Lower lobe of right lung (tissue), 2 donors: ENCODE measurements at regions not wholly inside any gene's neighbourhood (a gene's known extent, or its start where the extent isn't known, plus 50 kb on each side); places are given as distances from the start of the nearest gene placed in this dataset.

Experiments
- ATAC-seq, 2 donors: fragments of 200-7000 bp; cut with Tn5 transposase; one replicate each; pipeline ENCODE4 v1.9.1; 2020 to 2022; ENCODE audit warnings: mild to moderate bottlenecking in 2 of 2, moderate library complexity in 2 of 2
- DNase-seq: peaks from one replicate; pipeline ENCODE4 v3.0.0-alpha.2; 2020
- H3K27ac ChIP-seq: fragments of 200-600 bp; one replicate; pipeline ENCODE4 v1.8.0; 2022
- H3K27me3 ChIP-seq: fragments of 200-600 bp; one replicate; pipeline ENCODE4 v1.8.0; 2022; ENCODE audit warnings: low read depth
- H3K36me3 ChIP-seq: fragments of 200-600 bp; one replicate; pipeline ENCODE4 v1.8.0; 2022; ENCODE audit warnings: mild to moderate bottlenecking
- H3K4me1 ChIP-seq: fragments of 200-600 bp; one replicate; pipeline ENCODE4 v1.8.0; 2022
- H3K4me3 ChIP-seq: fragments of 200-600 bp; one replicate; pipeline ENCODE4 v1.8.0; 2022; ENCODE audit warnings: mild to moderate bottlenecking
- H3K9me3 ChIP-seq: fragments of 200-600 bp; one replicate; pipeline ENCODE4 v1.8.0; 2022
- intact Hi-C: fragments of 100-400 bp; cut with DNase I; formaldehyde crosslinking; loops from one replicate; pipeline ENCODE4 v1.11.0; 2022
- TF ChIP-seq, protein P1 (sequence below): fragments of 200-600 bp; IDR thresholded peaks from one replicate; pipeline ENCODE4 v1.8.0; 2022; ENCODE audit warnings: antibody characterized with exemption, mild to moderate bottlenecking
- donor health status: DM: no; HTN: yes; CAD: no; lungs with severe emphysema.

DNA sequence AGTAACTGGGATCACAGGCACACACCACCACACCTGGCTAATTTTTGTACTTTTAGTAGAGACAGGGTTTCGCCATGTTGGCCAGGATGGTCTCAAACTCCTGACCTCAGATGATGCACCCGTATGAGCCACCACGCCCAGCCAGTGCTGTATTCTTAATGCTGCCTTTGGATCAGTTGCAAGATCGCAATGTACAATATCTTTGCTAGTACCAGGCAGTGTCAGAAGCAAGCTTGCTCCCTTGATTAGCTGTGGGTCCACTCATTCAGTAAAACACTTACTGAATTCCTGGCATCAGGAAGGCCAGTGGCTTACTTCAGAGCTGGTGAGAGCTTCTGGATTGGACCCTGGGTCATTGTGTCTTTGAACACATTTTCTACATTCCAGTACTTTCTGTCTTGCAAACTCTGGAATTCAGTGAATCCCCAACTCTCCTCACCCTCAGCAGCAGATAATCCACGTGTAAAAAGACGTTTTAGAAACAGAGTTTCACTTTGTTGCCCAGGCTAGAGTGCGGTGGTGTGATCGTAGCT is 1183.7 kb downstream of the AACS start:
- no peak overlapping the region for H3K4me3 ChIP-seq
- no peaks in the 10 kb centered on the region for H3K36me3 ChIP-seq
- H3K9me3 ChIP-seq: no peaks in the 10 kb centered on the region
- intact Hi-C loops: no loop called here
- no peaks in the 10 kb centered on the region for H3K27me3 ChIP-seq
- H3K4me1 ChIP-seq: no peaks in the 10 kb centered on the region
- no peak for DNase-seq
- ATAC-seq: no peak
- no peak overlapping the region for H3K27ac ChIP-seq
- TF ChIP-seq, protein P1, sequence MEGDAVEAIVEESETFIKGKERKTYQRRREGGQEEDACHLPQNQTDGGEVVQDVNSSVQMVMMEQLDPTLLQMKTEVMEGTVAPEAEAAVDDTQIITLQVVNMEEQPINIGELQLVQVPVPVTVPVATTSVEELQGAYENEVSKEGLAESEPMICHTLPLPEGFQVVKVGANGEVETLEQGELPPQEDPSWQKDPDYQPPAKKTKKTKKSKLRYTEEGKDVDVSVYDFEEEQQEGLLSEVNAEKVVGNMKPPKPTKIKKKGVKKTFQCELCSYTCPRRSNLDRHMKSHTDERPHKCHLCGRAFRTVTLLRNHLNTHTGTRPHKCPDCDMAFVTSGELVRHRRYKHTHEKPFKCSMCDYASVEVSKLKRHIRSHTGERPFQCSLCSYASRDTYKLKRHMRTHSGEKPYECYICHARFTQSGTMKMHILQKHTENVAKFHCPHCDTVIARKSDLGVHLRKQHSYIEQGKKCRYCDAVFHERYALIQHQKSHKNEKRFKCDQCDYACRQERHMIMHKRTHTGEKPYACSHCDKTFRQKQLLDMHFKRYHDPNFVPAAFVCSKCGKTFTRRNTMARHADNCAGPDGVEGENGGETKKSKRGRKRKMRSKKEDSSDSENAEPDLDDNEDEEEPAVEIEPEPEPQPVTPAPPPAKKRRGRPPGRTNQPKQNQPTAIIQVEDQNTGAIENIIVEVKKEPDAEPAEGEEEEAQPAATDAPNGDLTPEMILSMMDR: no peak

DNA sequence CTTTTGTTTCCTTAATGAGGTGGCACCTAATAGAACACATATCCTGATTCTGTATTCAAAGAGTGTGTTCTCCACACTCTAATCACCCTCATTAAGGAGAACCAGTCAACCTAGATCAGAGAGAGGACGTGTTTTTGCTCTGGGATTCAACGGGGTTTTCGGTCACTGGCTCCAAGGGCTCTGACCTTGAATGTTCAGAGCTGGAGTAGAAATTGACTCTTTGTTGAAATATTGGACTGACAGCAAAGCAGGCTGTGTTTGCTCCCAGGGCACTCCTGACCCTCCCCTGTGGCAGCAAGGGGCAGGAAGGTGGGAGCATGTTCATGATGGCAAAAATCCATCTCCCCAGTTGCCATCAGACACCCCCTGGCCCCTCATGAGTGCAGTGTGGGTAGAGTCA is 1193.0 kb downstream of the AACS start:
- no peak overlapping the region for H3K27ac ChIP-seq
- no peaks in the 10 kb centered on the region for H3K27me3 ChIP-seq
- no peaks in the 10 kb centered on the region for H3K9me3 ChIP-seq
- intact Hi-C loops: no loop called here
- no peak for DNase-seq
- TF ChIP-seq, protein P1: no peak
- no peaks in the 10 kb centered on the region for H3K36me3 ChIP-seq
- H3K4me1 ChIP-seq: no peaks in the 10 kb centered on the region
- ATAC-seq: no peak
- no peak overlapping the region for H3K4me3 ChIP-seq

DNA sequence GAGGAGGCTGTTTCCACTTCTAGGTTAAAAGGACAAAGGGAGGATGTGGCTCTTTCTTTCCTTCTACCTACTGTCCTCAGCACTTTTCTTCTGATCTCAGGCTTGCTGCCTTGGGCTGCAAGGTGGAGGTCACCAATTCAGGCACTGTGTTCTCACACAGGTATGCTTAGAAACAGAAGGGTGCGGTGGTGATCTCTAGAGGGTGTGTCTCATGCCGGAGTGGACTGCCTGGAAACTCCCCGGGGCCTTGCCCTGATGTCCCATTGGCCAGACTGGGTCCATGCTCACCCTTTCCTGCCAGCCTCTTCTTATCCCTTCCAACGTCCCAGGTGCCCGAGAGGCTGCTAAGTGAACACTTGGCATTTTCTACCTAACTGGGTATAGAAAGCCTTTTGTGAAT is 1197.6 kb downstream of the AACS start:
- intact Hi-C loops: no loop called here
- no peak for ATAC-seq

DNA sequence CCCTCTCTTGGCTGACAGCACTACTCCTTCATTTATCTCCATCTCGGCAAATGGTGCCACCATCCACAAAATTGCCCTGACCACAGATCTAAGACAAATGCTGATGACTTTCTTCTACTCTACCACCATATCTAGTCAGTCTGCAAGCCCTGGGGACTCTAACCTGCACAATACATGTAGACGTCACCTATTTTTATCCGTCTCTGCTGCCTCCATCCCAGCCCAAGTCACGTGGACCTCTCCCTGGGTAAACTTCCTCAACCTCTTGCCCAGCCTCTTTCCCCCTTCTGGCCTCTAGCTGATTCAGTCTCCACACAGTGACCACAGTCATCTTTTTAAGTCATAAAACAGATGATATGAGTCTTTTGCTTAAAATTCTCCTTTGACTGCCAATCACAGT is 1203.0 kb downstream of the AACS start:
- DNase-seq (no peak), ATAC-seq (no peak)
- TF ChIP-seq, protein P1: no peak
- Histone ChIP-seq H3K4me1 (no peaks in the 10 kb centered on the region), H3K27me3 (no peaks in the 10 kb centered on the region), H3K4me3 (no peak overlapping the region), H3K27ac (no peak overlapping the region), H3K36me3 (no peaks in the 10 kb centered on the region), H3K9me3 (no peaks in the 10 kb centered on the region)
- intact Hi-C loops: no loop called here

More for the DNA sequence above, 1197.6 kb downstream of the AACS start:
- Histone ChIP-seq H3K27ac (no peak overlapping the region), H3K4me1 (no peaks in the 10 kb centered on the region), H3K4me3 (no peak overlapping the region), H3K36me3 (no peaks in the 10 kb centered on the region), H3K9me3 (no peaks in the 10 kb centered on the region), H3K27me3 (no peaks in the 10 kb centered on the region)
- TF ChIP-seq, protein P1: no peak
- DNase-seq: no peak

DNA sequence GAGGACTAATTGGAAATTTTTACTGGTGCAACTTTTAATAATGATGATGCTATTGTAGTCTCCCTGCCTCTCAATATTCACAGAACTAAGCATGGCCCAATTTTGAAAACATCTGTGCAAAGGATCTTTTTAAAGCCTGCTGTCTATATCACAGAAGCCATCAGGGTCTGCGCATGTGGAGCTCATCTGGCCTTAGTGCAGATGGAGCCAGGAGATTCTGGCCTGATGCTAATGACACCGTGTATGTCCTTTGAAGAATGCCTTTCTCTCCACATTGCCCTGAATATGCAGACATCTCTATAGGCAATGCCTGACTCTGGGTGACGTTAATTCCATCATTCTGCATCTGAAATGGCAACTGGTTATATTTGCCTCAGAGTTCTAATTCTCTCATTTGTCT is 1205.9 kb downstream of the AACS start:
- Histone ChIP-seq H3K36me3 (no peaks in the 10 kb centered on the region), H3K27ac (no peak overlapping the region), H3K4me3 (no peak overlapping the region), H3K4me1 (no peaks in the 10 kb centered on the region), H3K27me3 (no peaks in the 10 kb centered on the region), H3K9me3 (no peaks in the 10 kb centered on the region)
- no peak for DNase-seq
- ATAC-seq: no peak
- TF ChIP-seq, protein P1: no peak
- intact Hi-C loops: no loop called here

DNA sequence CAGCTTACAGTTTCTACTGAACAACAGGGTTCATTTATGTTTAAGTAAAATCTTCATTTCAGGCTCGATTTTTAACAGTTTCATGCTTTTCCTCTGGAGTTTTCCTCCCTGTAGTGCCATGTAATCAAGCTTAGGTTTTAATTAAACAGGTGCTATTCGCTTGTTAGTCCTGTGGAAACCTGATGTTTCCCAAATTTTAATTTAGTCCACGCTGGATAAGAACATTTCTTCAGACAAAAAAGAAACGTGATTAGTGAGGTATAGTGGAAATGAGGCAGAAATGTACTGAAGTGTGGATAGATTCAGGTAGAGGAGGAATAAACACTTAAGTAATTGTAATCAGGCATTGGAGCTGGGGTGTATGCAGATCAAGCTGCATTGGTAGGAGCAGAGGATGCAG is 1217.5 kb downstream of the AACS start:
- intact Hi-C loops: no loop called here
- DNase-seq: no peak
- no peak for ATAC-seq

More for the DNA sequence above, 1217.5 kb downstream of the AACS start:
- Histone ChIP-seq H3K9me3 (no peaks in the 10 kb centered on the region), H3K27me3 (no peaks in the 10 kb centered on the region), H3K4me3 (no peak overlapping the region), H3K27ac (no peak overlapping the region), H3K36me3 (no peaks in the 10 kb centered on the region), H3K4me1 (no peaks in the 10 kb centered on the region)
- TF ChIP-seq, protein P1: no peak
